ENCODE measurements at regions not wholly inside any gene's neighbourhood (a gene's known extent, or its start where the extent isn't known, plus 50 kb on each side); places are given as distances from the start of the nearest gene placed in this dataset.
A peak's percentile ranks its signal among the peaks of the same experiment; 100 is the strongest.

DNA sequence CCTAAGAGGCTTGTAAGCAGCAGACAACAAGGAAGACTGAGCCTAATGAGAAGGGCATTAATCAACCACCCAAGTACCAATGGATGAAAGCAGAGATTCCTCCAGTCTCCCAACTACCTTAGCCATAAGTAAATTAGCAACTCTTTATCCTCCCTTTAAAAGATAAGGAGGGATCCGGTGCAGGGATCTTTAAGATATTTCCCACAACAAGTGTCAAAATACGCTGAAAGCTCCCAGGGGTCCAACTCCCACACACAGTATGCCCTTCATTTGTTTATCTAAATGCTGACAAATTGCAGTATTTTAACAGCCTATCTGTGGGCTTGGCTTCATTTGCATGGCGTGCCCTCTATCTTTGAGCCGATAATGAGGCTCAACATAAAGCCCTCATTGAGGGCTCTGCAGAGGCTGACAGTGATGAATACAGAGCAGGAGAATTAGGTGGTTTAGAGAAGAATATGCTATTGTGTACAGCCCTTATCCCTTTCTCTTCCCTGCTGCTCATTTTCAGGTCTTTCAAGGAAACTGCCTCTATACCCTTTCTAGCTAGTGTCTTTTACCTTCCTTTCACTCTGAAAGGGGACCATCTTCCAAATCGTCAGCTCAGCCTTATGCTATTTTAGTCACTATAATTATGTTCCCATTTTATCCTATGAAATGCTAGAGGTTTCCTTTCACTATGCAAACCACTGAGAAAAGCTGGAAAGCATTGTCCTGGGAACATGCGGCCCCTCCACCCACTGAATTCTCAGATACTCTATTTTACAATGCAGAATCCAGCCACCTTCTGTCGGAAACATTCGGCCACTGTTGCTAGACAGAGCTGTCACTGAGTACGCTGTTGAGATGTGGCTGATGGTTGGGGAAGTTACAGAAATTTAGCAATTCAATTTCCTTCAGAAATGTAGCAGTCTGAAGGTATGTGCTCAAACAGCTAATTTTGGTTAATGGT lies 575.2 kb upstream of the JAG1 start:
- Histone ChIP-seq H3K9me3 (ENCODE audit: insufficient read depth, low read depth, low read length) (no peaks in the 10 kb centered on the region), H3K36me3 (ENCODE audit: insufficient read depth, low read length) (no peaks in the 10 kb centered on the region), H3K27me3 (ENCODE audit: insufficient read depth, low read length) (peaks cover 8% of the 10 kb centered on the region), H3K4me3 (ENCODE audit: insufficient read depth, low read depth, low read length) (no peak overlapping the region), H3K4me2 (ENCODE audit: low read length) (peak overlapping the region; percentile 30), H3K4me1 (ENCODE audit: insufficient read depth, low read length) (peaks cover 4% of the 10 kb centered on the region), H3K79me2 (ENCODE audit: insufficient read depth, low read length) (no peaks in the 10 kb centered on the region), H2AFZ (ENCODE audit: low read depth, low read length) (no peak overlapping the region), H4K20me1 (ENCODE audit: insufficient read depth, low read length) (no peaks in the 10 kb centered on the region), H3K9ac (ENCODE audit: low read length) (no peak overlapping the region), H3K27ac (ENCODE audit: low read depth, low read length) (no peak overlapping the region)
- TF ChIP-seq CTCF (IDR thresholded peaks at IDR 0.05; ENCODE audit: insufficient read depth, low read depth, low read length): no peak
- no peak for TF ChIP-seq EZH2 (IDR thresholded peaks at IDR 0.05; ENCODE audit: insufficient read depth, low read length)
- H3K27ac Mint-ChIP-seq (ENCODE audit: unreplicated experiment): peak overlapping the region; percentile 20
- H3K4me3 Mint-ChIP-seq (ENCODE audit: unreplicated experiment): no peak overlapping the region
- peaks cover 32% of the 10 kb centered on the region for H3K4me1 Mint-ChIP-seq (ENCODE audit: low read depth, unreplicated experiment)
- no peaks in the 10 kb centered on the region for H3K36me3 Mint-ChIP-seq (ENCODE audit: low read depth, unreplicated experiment)
- no peaks in the 10 kb centered on the region for H3K27me3 Mint-ChIP-seq (ENCODE audit: low read depth, unreplicated experiment)
- no peak for FAIRE-seq
- no peaks in the 10 kb centered on the region for H3K9me3 Mint-ChIP-seq (ENCODE audit: unreplicated experiment)
- no peak for DNase-seq (ENCODE audit: low read depth)

GRCh38 chr20:11249683-11250082 lies 575.9 kb upstream of the JAG1 start:
- FAIRE-seq (peak; percentile 20), DNase-seq (ENCODE audit: low read depth) (no peak)
- Histone ChIP-seq H3K9ac (ENCODE audit: low read length) (no peak overlapping the region), H3K4me3 (ENCODE audit: insufficient read depth, low read depth, low read length) (no peak overlapping the region), H2AFZ (ENCODE audit: low read depth, low read length) (no peak overlapping the region), H3K79me2 (ENCODE audit: insufficient read depth, low read length) (no peaks in the 10 kb centered on the region), H3K27ac (ENCODE audit: low read depth, low read length) (no peak overlapping the region), H3K4me1 (ENCODE audit: insufficient read depth, low read length) (peaks cover 4% of the 10 kb centered on the region), H3K9me3 (ENCODE audit: insufficient read depth, low read depth, low read length) (peaks cover 4% of the 10 kb centered on the region), H3K27me3 (ENCODE audit: insufficient read depth, low read length) (peaks cover 8% of the 10 kb centered on the region), H4K20me1 (ENCODE audit: insufficient read depth, low read length) (no peaks in the 10 kb centered on the region), H3K4me2 (ENCODE audit: low read length) (no peak overlapping the region), H3K36me3 (ENCODE audit: insufficient read depth, low read length) (no peaks in the 10 kb centered on the region)
- no peak for TF ChIP-seq CTCF (IDR thresholded peaks at IDR 0.05; ENCODE audit: insufficient read depth, low read depth, low read length)
- no peak for TF ChIP-seq EZH2 (IDR thresholded peaks at IDR 0.05; ENCODE audit: insufficient read depth, low read length)
- Mint-ChIP-seq H3K36me3 (ENCODE audit: low read depth, unreplicated experiment) (no peaks in the 10 kb centered on the region), H3K27ac (ENCODE audit: unreplicated experiment) (no peak overlapping the region), H3K27me3 (ENCODE audit: low read depth, unreplicated experiment) (no peaks in the 10 kb centered on the region), H3K9me3 (ENCODE audit: unreplicated experiment) (peaks cover 4% of the 10 kb centered on the region), H3K4me1 (ENCODE audit: low read depth, unreplicated experiment) (peaks cover 32% of the 10 kb centered on the region), H3K4me3 (ENCODE audit: unreplicated experiment) (no peak overlapping the region)

- H3K27ac Mint-ChIP-seq (ENCODE audit: unreplicated experiment): no peak overlapping the region
- no peaks in the 10 kb centered on the region for H3K36me3 ChIP-seq (ENCODE audit: insufficient read depth, low read length)
- H3K4me2 ChIP-seq (ENCODE audit: low read length): no peak overlapping the region
- peaks cover 4% of the 10 kb centered on the region for H3K9me3 ChIP-seq (ENCODE audit: insufficient read depth, low read depth, low read length)
- no peaks in the 10 kb centered on the region for H3K79me2 ChIP-seq (ENCODE audit: insufficient read depth, low read length)
- peaks cover 4% of the 10 kb centered on the region for H3K9me3 Mint-ChIP-seq (ENCODE audit: unreplicated experiment)
- H3K27me3 ChIP-seq (ENCODE audit: insufficient read depth, low read length): peaks cover 8% of the 10 kb centered on the region
- H2AFZ ChIP-seq (ENCODE audit: low read depth, low read length): no peak overlapping the region
- H4K20me1 ChIP-seq (ENCODE audit: insufficient read depth, low read length): no peaks in the 10 kb centered on the region
- TF ChIP-seq CTCF (IDR thresholded peaks at IDR 0.05; ENCODE audit: insufficient read depth, low read depth, low read length) (no peak), EZH2 (IDR thresholded peaks at IDR 0.05; ENCODE audit: insufficient read depth, low read length) (no peak)
- no peaks in the 10 kb centered on the region for H3K4me1 ChIP-seq (ENCODE audit: insufficient read depth, low read length)
- no peak overlapping the region for H3K4me3 ChIP-seq (ENCODE audit: insufficient read depth, low read depth, low read length)
- H3K27me3 Mint-ChIP-seq (ENCODE audit: low read depth, unreplicated experiment): no peaks in the 10 kb centered on the region
- H3K4me1 Mint-ChIP-seq (ENCODE audit: low read depth, unreplicated experiment): peaks cover 22% of the 10 kb centered on the region
- H3K4me3 Mint-ChIP-seq (ENCODE audit: unreplicated experiment): no peak overlapping the region
- no peak for DNase-seq (ENCODE audit: low read depth)
- no peak overlapping the region for H3K27ac ChIP-seq (ENCODE audit: low read depth, low read length)
- FAIRE-seq: no peak
- H3K9ac ChIP-seq (ENCODE audit: low read length): no peak overlapping the region
- H3K36me3 Mint-ChIP-seq (ENCODE audit: low read depth, unreplicated experiment): no peaks in the 10 kb centered on the region
Measured at GRCh38 chr20:11252447-11252846, 578.6 kb upstream of the JAG1 start.
